Ramos (cell line): ENCODE measurements at regions not wholly inside any gene's neighbourhood (a gene's known extent, or its start where the extent isn't known, plus 50 kb on each side); places are given as distances from the start of the nearest gene placed in this dataset.
"Not testable (repeated sequence)": the region's sequence is repeated elsewhere in the genome, so short reads cannot be mapped to it uniquely, and the experiment has no call there.

Source experiments
- in situ Hi-C: fragments of 300-500 bp; cut with MboI; formaldehyde crosslinking; loops from one replicate; pipeline ENCODE4 v1.14.3; 2022; ENCODE audit warnings: low sequenced_read_pairs; ENCODE audit not compliant: unreplicated experiment

DNA sequence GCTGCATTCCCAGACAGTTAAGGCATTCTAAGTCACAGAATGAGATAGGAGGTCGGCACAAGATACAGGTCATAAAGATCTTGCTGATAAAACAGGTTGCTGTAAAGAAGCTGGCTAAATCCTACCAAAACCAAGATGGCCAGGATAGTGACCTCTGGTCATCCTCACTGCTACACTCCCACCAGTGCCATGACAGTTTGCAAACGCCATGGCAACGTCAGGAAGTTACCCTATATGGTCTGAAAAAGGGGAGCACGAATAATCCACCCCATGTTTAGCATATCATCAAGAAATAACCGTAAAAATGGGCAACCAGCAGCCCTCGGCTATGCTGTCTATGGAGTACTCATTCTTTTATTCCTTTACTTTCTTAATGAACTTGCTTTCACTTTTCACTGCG, 89.9 kb upstream of the TACR1 start:
- in situ Hi-C loops: not testable (repeated sequence)

DNA sequence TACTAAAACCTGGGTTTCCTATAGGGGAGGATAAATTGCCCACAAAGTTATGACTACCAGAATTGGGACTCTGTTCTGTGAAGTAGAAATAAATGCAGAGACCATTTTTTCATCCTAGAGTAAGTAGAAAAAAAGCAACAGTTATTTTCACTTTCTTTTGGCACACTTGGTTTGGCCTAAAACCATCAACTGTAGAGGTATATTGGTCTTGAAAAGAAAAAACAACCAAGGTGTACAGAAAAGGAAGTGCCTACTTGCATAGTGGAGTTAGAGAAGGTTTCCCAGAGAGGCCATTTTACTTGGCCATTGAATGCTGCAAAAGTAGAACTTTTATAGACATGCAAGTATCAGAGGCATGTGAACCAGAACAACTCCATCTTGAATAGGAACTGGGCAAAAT, 89.4 kb upstream of the TACR1 start:
- in situ Hi-C loops: no loop called here

DNA sequence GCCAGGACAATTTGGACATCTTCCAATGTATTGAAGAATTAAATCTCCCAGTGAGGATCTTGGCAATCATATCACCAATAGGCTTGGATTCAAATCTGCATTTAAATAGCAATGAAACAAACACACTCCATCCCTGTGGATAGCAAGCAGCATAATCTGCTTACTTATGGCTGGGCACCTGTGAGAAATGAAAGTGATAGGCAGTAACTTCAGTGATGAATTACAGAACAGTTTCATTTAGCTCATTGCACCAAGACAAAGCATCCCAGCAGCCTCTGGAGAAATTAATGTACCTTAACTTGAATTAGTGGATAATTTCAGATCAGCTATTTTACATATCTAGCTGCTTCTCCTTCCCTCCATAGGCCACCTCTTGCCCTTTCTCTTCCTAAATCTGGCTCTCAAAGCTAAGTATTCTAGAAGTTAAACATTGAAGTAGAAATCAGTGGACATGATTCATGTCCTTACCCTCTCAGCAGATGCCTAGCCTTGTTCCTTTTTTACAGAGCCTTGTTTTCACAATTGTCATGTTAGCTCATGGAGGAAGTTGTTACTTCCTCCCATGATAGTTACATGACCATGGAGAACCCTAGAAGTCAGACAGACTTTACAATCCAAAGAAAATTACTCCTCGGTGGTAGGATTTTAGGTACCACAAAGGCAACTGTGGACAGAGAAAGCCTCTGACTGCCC, 88.5 kb upstream of the TACR1 start:
- in situ Hi-C loops: no loop called here

DNA sequence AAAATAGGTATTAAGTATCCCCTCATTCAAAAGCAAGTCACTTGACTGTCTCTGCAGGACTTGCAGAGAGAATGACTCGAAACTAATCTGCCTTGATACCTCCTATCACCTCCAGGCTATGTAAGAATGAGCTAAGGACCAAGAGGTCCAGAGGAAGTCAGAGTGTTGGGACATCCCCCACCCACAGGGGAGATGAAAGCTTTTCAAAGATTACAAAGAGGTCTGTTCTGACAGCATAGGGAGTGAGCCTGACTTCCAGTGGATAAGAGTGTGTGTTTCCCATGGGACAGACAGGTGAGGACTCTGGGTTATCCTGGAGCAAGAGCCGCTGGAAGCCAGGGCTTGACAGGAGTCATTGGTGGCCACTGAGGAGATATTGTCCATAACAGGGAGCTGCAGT, 85.0 kb upstream of the TACR1 start:
- in situ Hi-C loops: no loop called here

DNA sequence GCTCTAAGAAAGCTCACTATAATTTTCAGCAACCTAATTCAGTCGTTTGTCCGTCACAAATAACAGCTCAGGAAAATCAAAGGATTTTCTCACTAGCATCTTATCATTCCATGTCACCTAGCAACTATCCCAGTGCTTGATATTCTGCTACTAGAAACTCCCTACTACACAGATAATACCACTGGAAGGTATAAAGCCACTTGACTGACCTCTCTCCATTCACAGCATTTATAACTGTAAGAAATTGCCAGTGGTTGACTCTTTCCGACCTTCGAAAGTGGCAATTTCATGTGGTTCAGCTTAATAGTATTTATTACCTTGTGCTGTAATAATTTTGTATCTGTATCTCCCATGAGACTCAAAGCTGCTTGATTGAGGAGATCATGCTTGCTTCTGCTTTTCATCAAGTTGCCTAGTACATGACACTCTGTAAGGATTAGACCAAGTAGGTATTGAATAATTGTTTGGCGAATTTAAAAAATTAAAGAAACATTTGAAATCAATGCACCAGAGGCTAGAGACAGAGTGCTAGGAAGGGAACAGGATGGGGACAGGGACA, 79.6 kb upstream of the TACR1 start:
- in situ Hi-C loops: no loop called here

DNA sequence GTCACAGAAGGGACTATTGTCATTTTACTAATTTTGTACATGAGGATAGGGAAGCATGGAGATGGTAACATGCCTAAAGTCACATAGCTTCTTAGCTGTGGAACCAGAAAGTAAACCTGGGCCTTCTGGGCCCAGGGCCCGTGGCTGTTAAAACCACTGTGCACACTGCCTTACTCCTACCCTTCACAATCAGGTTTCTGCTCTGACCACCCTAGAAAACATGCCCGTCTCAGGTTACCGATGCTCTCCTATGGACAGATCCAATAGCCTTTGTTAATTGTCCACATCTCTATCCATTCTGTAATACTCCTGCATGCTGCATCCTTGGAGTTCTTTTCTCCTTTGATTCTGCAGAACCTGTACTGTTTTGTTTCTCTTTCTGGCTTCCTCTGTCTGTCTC, 79.0 kb upstream of the TACR1 start:
- in situ Hi-C loops: no loop called here

DNA sequence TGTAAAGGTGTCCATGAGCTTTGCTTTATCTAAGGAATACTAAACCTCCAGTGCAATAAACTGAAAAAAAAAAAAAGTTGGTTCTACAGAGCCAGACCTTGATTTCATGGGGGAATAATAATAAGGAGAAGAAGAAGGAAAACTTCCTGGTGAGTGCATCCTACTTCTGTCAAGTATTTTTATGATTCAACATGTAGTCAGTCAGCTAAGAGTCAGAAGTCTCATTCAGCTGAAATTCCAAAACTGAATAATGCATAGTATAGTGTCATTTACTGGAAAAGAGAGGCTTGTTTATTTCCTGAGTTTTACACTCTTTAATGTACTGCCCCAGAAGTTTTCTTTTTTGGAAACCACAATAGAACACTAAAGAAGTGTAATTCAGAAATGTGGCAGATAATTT, 77.8 kb upstream of the TACR1 start:
- in situ Hi-C loops: no loop called here

DNA sequence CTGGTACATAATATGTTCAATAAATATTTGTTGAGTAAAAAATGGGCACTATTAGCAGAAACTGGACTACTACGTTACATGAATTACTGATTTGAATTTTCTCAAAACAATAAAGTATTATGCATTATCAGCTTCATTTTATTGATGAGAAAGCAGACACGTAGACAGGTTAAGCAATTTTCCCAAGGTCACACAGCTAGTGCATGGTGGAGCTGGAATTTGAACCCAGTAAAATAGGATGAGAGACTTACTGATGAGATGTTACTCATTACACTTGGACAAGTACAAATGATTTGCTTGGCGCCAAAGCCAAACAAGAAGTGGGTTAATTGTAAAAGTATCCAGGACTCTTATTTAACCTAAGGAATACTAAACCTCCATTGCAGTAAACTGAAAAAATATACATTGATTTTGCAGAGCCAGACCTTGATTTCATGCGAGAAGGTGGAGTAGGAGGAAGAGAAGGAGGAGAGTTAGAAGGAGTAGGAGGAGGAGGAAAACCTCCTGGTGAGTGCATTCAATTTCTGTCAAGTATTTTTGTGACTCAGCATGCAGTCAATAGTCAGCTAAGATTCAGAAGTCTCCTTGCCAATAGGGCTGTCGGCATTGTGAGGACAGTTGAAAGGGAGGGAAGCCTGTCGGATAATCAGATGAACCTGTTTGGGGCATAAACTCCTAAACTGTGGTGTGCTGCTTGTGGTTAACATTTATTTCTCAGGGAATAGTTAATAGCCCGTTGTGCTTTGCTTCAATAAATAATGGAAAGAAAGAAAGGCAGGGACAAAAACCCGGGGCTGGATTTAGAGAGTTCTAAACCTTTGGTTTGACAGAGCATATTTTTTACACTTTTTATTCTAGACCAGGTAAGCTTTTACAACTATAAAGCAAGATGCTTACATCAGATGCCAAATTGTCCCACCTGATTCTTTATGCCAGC, 77.0 kb upstream of the TACR1 start:
- in situ Hi-C loops: no loop called here

DNA sequence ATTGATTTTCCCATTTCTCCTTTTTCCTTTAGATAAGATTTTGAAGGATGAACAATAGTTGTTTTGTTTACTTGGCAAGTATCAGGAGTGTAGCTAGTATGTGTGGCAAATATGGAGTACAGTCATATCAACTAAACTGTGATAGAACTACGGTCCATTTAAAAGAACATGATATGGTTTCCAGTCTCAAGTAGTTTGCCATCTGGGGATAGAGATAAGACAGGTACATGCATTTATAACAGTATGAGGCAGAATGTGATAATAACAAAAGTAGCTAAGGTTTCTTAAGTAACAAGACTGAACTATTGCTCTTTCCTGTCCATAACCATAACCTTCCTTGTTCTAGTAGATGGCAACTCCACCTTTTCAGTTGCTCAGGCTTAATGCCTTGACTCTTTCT, 75.6 kb upstream of the TACR1 start:
- in situ Hi-C loops: no loop called here

DNA sequence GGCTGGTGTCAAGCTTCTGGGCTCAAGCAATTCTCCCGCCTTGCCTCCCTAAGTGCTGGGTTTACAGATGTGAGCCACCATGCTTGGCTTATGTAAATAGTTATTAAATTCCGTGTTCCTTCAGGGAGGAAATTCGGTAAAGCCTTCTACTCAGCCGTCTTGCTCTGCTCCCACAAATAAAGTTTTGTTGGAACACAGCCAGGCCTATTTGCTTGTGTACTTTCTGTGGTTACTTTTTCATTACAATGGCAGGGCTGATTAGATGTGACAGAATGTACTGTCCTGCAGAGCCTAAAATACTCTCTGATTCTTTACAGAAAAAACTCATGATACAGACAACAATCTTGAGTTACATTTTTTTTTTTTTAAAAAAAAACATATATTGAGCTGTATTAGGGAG, 68.8 kb upstream of the TACR1 start:
- in situ Hi-C loops: no loop called here

DNA sequence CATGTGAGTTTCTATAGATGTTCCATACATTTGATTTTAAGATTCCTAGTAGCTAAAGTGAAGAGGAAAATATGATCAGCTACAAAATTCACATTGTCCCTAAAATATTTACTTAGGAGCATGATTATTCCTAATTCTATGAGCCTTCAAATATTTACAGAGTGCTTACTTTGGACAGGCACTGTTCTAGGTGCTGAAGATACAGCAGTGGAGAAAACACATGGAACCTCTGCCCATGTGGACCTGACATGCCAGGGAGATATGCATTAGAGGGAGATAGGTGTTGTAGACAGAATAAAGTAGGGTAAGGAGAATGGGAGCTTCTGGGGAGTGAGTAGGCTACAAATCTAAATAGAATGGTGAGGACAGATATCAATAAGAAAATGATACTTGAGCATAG, 62.6 kb upstream of the TACR1 start:
- in situ Hi-C loops: no loop called here

DNA sequence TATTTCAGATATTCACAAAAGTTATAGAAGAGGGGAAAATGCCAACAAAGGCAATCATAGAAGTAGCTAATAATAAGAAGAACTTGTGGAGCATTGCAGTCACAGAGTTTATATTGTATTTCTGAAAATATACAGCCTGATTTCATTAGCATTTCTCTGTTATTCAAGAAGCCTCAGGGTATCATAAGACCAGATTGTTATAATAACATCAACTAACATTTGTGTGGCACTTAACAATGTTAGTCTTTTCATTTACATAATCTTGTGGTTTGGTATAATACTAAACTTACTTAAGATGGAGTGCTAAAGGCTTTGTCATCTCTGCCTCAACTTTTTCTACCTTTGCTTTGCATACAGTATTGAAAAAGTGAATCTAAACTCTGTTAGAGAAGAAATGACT, 61.6 kb upstream of the TACR1 start:
- in situ Hi-C loops: no loop called here

DNA sequence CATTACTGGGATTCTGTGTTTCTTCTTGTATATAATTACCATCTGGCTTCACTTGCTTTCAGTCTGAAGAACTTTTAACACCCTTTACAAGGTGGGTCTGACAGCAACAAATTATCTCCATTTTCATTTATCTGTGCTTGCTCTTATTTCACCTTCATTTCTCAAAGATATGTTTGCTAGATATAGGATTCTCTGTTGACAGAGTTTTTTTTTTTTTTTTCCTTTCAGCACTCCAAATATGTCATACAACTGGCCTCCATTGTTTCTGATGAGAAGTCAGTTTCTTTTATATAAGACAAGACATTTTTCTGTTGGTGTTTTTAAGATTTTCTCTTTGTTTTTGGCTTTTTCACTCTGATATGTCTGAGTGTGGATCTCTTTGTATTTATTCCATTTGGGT, 59.3 kb upstream of the TACR1 start:
- in situ Hi-C loops: no loop called here

DNA sequence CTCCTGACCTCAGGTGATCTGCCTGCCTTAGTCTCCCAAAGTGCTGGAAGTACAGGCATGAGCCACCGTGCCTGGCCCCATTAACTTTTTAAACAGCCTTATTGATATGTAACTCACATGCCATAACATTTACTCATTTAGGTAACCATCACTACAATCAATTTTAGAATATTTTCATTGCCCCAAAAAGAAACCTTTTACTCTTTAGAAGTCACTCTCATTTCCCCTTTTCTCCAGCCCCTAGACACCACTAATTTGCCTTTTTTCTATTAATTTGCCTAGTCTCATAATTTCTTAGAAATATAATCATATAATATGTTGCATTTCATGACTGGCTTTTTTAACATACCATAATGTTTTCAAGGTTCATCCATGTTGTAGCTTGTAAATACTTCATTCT, 57.2 kb upstream of the TACR1 start:
- in situ Hi-C loops: no loop called here

DNA sequence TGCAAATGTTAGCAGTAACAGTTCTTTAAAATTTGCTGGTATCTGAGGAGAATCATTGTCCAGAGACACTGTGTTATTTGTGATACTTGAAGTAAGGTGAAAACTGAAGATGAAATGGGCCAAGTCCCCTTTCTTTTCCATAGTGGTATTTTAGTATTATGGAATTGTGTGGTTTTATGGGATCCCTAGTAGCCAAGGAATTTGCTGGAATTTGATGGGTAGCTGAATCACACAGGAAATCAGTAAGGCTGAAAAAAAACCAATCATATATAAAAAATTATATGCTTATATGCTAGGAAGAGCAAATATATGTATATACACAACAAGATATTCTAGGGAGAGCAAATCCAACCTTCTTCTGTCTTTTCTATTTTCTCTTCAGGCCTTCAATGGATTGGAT, 54.2 kb upstream of the TACR1 start:
- in situ Hi-C loops: no loop called here

DNA sequence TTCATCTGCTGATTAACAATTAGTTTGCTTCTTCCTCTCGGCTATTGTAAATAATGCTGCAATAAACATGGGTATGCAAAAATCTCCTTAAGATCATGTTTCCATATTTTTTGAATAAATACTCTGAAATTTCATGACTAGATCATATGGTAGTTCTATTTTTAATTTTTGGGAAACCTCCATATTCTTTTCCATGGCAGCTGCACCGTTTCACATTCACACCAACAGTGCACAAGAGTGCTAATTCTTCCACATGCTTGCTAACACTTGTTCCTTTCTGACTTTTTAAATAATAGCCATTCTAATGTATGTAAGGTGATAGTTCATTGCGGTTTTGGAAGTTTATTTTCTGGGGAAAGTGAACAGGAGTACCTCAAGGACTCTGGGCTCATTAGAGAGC, 52.6 kb upstream of the TACR1 start:
- in situ Hi-C loops: no loop called here
